Activated CD4-positive, alpha-beta memory T cell treated with anti-CD3 and anti-CD28 coated beads, Interleukin-2, amount 10 ng/mL, durations not matched to agents 7 days and 5 days (primary cell): ENCODE measurements at regions not wholly inside any gene's neighbourhood (a gene's known extent, or its start where the extent isn't known, plus 50 kb on each side); places are given as distances from the start of the nearest gene placed in this dataset.

Experiments used
- CTCF ChIA-PET: fragments of 350-600 bp; sonication (Branson Sonifier 250); formaldehyde crosslinking; loops from one replicate; lab custom pipeline; 2021; ENCODE audit warnings: antibody characterized with exemption, inconsistent platforms; lab: Charles Lee
- POLR2A ChIA-PET: fragments of 350-600 bp; sonication (Branson Sonifier 250); formaldehyde crosslinking; loops from one replicate; lab custom pipeline; 2021; ENCODE audit warnings: antibody characterized with exemption; lab: Charles Lee
- DNase-seq: peaks from one replicate; pipeline ENCODE4 v3.0.0-alpha.2; 2020
- H3K27ac Mint-ChIP-seq: one replicate; pipeline ENCODE4 v1.8.0; 2021; ENCODE audit warnings: mild to moderate bottlenecking, mixed read lengths
- H3K27me3 Mint-ChIP-seq: one replicate; pipeline ENCODE4 v1.8.0; 2021; ENCODE audit warnings: mixed read lengths
- H3K36me3 Mint-ChIP-seq: one replicate; pipeline ENCODE4 v1.8.0; 2021; ENCODE audit warnings: low read depth, mixed read lengths
- H3K4me1 Mint-ChIP-seq: one replicate; pipeline ENCODE4 v1.8.0; 2021; ENCODE audit warnings: mixed read lengths
- H3K4me3 Mint-ChIP-seq: one replicate; pipeline ENCODE4 v1.8.0; 2021; ENCODE audit warnings: mild to moderate bottlenecking, mixed read lengths
- H3K9me3 Mint-ChIP-seq: one replicate; pipeline ENCODE4 v1.8.0; 2021; ENCODE audit warnings: mixed read lengths

- DNase-seq = no peak
- H3K4me1 Mint-ChIP-seq = no peaks in the 10 kb centered on the region
- no peaks in the 10 kb centered on the region for H3K9me3 Mint-ChIP-seq
- POLR2A ChIA-PET = no interaction called here
- peaks cover 6% of the 10 kb centered on the region for H3K27me3 Mint-ChIP-seq
- no peaks in the 10 kb centered on the region for H3K36me3 Mint-ChIP-seq
- no peak overlapping the region for H3K27ac Mint-ChIP-seq
- H3K4me3 Mint-ChIP-seq = no peak overlapping the region
- CTCF ChIA-PET = no interaction called here
Observed at GRCh38 chr9:126126807-126127206, 199.8 kb upstream of the MVB12B start.

DNA sequence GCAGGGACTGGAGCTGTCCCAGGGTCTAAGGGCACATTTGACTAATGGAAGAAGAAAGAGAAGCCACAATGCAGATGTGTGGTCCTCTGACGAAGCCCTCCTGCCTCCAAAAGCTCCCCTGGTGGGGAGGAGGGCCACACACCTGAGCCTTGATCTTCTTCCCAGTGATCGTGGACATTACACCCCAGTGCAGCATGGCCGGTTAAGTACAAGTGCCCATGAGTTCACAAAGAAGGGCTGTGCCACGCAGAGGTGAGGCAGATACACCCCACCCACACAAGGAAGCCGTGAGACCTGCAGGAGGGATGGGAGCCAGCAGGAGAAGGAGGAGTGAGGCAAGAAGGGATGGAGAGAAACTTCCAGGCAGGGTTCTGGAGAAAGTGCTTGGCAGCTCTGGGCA is 199.0 kb upstream of the MVB12B start:
- H3K9me3 Mint-ChIP-seq = no peaks in the 10 kb centered on the region
- no peak overlapping the region for H3K4me3 Mint-ChIP-seq
- no peaks in the 10 kb centered on the region for H3K4me1 Mint-ChIP-seq
- CTCF ChIA-PET = no interaction called here
- no peak overlapping the region for H3K27ac Mint-ChIP-seq
- DNase-seq = peak; percentile 5
- peaks cover 10% of the 10 kb centered on the region for H3K27me3 Mint-ChIP-seq
- POLR2A ChIA-PET = no interaction called here
- no peaks in the 10 kb centered on the region for H3K36me3 Mint-ChIP-seq

DNA sequence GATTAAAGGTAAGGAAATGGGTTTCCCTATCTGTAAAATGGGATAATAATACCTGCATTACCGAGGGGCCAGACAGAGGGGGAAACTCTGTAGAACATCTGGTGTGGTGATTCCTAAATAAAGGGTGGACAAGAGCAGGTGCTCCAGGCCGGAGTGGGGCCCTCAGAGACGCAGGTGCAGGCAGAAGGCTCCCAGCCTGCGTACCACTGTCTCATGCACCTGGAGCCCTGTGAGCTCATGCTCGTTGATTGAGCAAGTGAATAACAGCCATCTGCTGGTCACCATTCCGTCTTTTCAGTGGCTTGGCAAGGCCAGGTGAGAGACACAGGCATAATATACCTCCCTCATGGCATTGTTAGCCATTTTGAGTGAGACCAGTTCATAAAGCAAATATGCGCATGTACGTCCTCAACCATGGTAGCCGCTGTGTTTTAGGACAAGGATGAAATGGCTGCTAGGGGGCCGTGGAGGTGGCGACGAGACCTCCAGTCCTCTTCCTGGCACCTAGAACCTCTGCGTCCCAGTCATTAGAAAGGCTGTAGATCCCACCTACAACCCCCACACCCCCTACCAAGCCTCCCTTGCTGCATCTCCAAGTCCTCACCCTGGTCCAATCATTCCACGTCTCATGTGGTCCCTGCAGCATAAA is 198.0 kb upstream of the MVB12B start:
- Mint-ChIP-seq H3K4me3 (no peak overlapping the region), H3K4me1 (no peaks in the 10 kb centered on the region), H3K9me3 (no peaks in the 10 kb centered on the region), H3K27me3 (peaks cover 17% of the 10 kb centered on the region), H3K27ac (no peak overlapping the region), H3K36me3 (no peaks in the 10 kb centered on the region)
- DNase-seq = peak; percentile 3
- ChIA-PET POLR2A (no interaction called here), CTCF (no interaction called here)

DNA sequence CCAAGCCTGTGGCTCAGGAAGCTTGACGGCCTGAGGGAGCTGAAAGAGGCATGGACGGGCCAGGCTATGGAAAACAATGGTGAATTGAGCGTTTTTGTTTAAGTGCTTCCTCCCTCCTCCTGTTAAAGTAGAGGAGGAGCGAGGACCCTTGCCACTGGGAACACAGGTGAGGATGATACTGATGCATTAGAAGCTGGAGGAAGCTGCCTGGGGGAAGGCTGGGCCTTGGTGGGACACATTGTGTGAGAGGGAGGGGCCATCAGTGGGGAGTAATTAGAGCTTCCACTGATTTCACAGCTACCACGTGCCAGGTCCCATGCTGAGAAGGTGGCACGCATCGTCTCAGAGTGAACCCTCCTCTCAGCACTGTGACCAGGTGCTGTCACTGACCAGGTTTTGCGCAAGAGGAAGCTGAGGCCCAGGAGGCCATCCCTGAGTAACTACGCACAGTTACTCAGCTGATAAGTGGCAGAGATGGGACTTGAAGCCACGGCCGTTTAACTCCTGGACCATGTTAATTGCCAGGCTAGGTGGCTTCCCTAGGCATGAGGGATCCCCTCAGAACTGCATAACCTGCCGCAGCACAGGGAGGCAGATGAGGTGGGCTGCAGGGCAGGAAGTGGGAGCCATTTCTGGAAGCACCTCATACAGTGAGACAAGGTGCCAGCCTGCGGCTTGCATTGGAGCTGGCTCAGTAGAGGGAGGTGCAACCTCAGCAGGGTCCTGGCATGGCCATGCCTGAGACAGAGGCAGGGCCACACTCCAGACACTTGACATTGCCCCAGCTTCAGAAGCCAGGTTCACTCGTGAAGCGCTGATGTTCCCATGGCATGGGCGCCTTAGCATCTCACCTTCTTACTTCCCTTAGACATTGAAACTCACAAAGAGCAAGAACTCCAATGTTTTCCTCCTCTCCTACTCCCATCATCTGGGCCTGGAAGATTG is 195.3 kb upstream of the MVB12B start:
- peak; percentile 5 for DNase-seq

DNA sequence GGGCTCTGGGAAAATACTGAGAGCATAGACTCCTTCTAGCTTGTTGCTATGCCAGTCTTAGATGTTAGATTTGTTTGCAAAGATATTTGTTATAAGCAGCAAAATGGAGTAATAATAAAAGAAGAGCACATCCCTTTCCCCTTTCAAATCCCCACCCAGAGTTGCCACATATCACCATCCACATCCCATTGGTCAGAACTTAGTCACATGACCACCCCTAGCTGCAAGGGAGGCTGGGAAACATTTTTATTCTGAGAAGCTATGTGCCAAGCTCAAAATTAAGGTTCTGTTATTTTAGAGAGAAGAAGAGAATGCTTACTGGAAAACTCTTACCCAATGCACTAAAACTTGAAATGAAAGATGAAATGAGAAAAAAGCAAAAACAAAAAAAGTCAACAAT is 193.9 kb upstream of the MVB12B start:
- no peak overlapping the region for H3K4me3 Mint-ChIP-seq
- POLR2A ChIA-PET = no interaction called here
- CTCF ChIA-PET = no interaction called here
- H3K9me3 Mint-ChIP-seq = peaks cover 3% of the 10 kb centered on the region
- H3K27ac Mint-ChIP-seq = no peak overlapping the region
- DNase-seq = no peak
- no peaks in the 10 kb centered on the region for H3K36me3 Mint-ChIP-seq
- H3K4me1 Mint-ChIP-seq = no peaks in the 10 kb centered on the region
- peaks cover 17% of the 10 kb centered on the region for H3K27me3 Mint-ChIP-seq

More for the DNA sequence above, 195.3 kb upstream of the MVB12B start:
- Mint-ChIP-seq H3K27me3 (peaks cover 19% of the 10 kb centered on the region), H3K36me3 (no peaks in the 10 kb centered on the region), H3K9me3 (no peaks in the 10 kb centered on the region), H3K27ac (no peak overlapping the region), H3K4me3 (no peak overlapping the region), H3K4me1 (no peaks in the 10 kb centered on the region)
- ChIA-PET POLR2A (no interaction called here), CTCF (no interaction called here)

DNA sequence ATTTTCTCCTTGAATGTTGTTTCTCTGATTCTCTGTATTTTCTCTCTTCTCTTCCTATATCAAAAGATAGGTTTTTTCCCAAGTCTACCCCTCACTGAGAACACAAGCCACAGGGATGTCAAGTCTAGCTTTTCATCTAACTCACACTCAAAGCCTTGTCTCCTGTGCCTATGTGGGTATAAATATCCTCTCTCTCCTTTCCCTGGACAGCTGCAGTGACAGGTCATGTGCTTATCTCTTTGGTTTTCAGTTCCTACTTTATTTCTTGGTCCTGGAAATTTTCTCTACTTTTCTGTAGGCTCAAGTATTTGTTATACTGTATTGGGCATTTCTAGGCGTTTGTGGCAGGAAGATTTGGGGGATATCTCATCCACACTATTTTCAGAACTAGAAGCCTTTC is 182.4 kb upstream of the MVB12B start:
- H3K36me3 Mint-ChIP-seq = no peaks in the 10 kb centered on the region
- peaks cover 17% of the 10 kb centered on the region for H3K27me3 Mint-ChIP-seq
- H3K4me1 Mint-ChIP-seq = no peaks in the 10 kb centered on the region
- no peak overlapping the region for H3K4me3 Mint-ChIP-seq
- no peak for DNase-seq
- POLR2A ChIA-PET = no interaction called here
- CTCF ChIA-PET = no interaction called here
- H3K27ac Mint-ChIP-seq = no peak overlapping the region
- peaks cover 3% of the 10 kb centered on the region for H3K9me3 Mint-ChIP-seq

GRCh38 chr9:126144603-126145456 is 181.8 kb upstream of the MVB12B start:
- Mint-ChIP-seq H3K9me3 (no peaks in the 10 kb centered on the region), H3K27me3 (peaks cover 12% of the 10 kb centered on the region), H3K27ac (no peak overlapping the region), H3K36me3 (no peaks in the 10 kb centered on the region), H3K4me1 (no peaks in the 10 kb centered on the region), H3K4me3 (no peak overlapping the region)
- ChIA-PET CTCF (no interaction called here), POLR2A (no interaction called here)
- DNase-seq = no peak

DNA sequence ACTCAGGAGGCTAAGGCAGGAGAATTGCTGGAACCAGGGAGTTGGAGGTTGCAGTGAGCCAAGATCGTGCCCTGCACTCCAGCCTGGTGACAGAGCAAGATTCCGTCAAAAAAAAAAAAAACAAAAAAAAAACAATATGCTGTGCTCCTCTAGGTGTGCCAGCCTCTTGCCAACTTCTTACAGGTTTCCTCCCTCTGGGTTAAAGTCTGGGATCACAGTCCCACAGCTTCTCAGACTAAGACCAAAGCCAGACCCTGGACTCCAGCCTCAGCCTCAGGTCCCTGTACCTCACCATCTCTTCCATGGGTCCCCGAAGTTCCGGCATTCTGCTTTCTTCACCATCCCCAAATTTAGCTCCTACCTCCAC is 180.8 kb upstream of the MVB12B start:
- Mint-ChIP-seq H3K4me1 (no peaks in the 10 kb centered on the region), H3K4me3 (no peak overlapping the region), H3K27me3 (peaks cover 11% of the 10 kb centered on the region), H3K9me3 (no peaks in the 10 kb centered on the region), H3K36me3 (no peaks in the 10 kb centered on the region), H3K27ac (no peak overlapping the region)
- ChIA-PET CTCF (interaction anchor here (0.7 kb wide), 1 partner anchor 9 kb away, joined by 3 read pairs; no protein-coding TSS in a partner anchor), POLR2A (no interaction called here)
- DNase-seq = no peak

- Mint-ChIP-seq H3K4me3 (no peak overlapping the region), H3K9me3 (no peaks in the 10 kb centered on the region), H3K4me1 (no peaks in the 10 kb centered on the region), H3K27me3 (peaks cover 6% of the 10 kb centered on the region), H3K36me3 (no peaks in the 10 kb centered on the region), H3K27ac (no peak overlapping the region)
- ChIA-PET POLR2A (no interaction called here), CTCF (interaction anchor here (0.6 to 0.7 kb wide), 2 partner anchors 9 to 21 kb away, joined by 3 to 4 read pairs; no protein-coding TSS in a partner anchor)
- DNase-seq = peak; percentile 17
Observed at GRCh38 chr9:126146254-126147145, 180.1 kb upstream of the MVB12B start.

- Mint-ChIP-seq H3K4me3 (no peak overlapping the region), H3K27ac (no peak overlapping the region), H3K36me3 (no peaks in the 10 kb centered on the region), H3K27me3 (peaks cover 6% of the 10 kb centered on the region), H3K4me1 (no peaks in the 10 kb centered on the region), H3K9me3 (no peaks in the 10 kb centered on the region)
- ChIA-PET POLR2A (no interaction called here), CTCF (interaction anchor here (0.5 to 0.6 kb wide), 2 partner anchors 20 to 179 kb away, joined by 4 read pairs; no protein-coding TSS in a partner anchor)
- peak; percentile 8 for DNase-seq
Observed at GRCh38 chr9:126147186-126147935, 179.3 kb upstream of the MVB12B start.

DNA sequence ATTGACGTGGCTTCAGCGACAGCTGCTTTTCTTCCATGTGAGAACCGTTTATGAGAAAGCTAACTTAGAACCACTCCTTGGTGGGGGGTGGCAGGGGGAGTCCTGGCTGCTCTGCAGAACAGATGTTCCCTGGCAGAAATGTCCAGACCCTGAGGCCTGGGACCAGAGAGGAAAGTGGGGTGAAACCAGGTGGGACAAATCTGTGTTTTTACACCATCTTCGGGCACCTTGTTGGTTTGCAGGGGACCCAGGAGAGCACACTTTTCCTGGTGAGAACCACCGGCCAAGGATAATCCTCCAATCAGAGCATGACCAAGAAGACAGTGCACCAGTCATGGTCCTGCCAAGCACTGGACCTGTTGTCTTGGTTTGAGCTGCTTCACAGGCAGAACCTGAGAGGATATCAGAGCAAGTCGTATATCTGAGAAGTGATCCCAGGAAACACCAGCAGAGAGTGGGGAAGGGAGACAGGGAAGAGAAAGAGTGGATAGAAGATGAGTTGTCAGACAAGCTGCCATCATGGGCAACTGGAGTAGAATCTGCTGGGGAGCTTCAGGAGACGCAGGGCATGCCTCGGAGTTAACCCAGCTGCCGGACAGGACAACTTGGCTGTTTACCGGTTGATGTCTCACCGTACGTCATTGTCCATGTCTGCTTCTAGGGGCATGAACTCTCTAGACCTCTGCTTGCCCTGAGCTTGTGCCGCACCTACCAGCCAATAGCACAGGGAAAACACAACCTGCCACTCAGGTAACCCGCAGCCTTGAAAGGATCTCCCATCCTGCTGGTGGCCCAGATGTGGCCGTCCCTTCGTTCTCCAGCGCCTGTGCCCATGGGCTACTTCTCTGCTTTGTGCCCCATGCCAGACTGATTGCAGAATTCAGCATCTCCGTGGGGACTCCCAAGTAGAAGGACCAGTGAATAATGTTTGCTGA is 178.4 kb upstream of the MVB12B start:
- Mint-ChIP-seq H3K9me3 (no peaks in the 10 kb centered on the region), H3K27me3 (peaks cover 8% of the 10 kb centered on the region), H3K4me1 (no peaks in the 10 kb centered on the region), H3K27ac (no peak overlapping the region), H3K4me3 (no peak overlapping the region), H3K36me3 (no peaks in the 10 kb centered on the region)
- peak; percentile 14 for DNase-seq
- ChIA-PET POLR2A (no interaction called here), CTCF (interaction anchor here (0.5 kb wide), 1 partner anchor 180 kb away, joined by 4 read pairs; no protein-coding TSS in a partner anchor)
